Body of pancreas (tissue), 4 donors: ENCODE measurements at regions not wholly inside any gene's neighbourhood (a gene's known extent, or its start where the extent isn't known, plus 50 kb on each side); places are given as distances from the start of the nearest gene placed in this dataset.

Experiments
- POLR2A ChIP-seq, 3 donors: fragments of 450-650 bp; IDR thresholded peaks; one replicate each; pipeline ENCODE4 v1.6.1; 2016; ENCODE audit warnings: antibody characterized with exemption in 3 of 3, mild to moderate bottlenecking in 2 of 3
- TF ChIP-seq, protein P1 (sequence below), 7 experiments: fragments of 450-650 bp in 4 of 7; fragments of 200-600 bp in 3 of 7; sonication (generic) in 3 of 7; IDR thresholded peaks; one replicate each; pipeline ENCODE4 v1.5.1; 2016 to 2019; ENCODE audit warnings: antibody characterized with exemption in 7 of 7

DNA sequence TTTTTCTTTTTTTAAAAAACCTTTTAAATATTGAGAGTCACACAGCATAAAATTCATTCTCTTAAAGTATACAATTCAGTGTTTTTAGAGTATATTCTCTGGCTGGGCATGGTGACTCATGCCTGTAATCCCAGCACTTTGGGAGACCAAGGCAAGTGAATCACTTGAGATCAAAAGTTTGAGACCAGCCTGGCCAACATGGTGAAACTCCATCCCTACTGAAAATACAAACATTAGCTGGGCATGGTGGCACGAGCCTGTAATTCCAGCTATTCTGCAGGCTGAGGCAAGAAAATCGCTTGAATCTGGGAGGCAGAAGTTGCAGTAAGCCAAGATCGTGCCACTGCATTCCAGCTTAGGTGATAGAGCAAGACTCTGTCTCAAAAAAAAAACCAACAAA is 68.4 kb upstream of the BCAT1 start:
- TF ChIP-seq, protein P1, sequence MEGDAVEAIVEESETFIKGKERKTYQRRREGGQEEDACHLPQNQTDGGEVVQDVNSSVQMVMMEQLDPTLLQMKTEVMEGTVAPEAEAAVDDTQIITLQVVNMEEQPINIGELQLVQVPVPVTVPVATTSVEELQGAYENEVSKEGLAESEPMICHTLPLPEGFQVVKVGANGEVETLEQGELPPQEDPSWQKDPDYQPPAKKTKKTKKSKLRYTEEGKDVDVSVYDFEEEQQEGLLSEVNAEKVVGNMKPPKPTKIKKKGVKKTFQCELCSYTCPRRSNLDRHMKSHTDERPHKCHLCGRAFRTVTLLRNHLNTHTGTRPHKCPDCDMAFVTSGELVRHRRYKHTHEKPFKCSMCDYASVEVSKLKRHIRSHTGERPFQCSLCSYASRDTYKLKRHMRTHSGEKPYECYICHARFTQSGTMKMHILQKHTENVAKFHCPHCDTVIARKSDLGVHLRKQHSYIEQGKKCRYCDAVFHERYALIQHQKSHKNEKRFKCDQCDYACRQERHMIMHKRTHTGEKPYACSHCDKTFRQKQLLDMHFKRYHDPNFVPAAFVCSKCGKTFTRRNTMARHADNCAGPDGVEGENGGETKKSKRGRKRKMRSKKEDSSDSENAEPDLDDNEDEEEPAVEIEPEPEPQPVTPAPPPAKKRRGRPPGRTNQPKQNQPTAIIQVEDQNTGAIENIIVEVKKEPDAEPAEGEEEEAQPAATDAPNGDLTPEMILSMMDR (IDR thresholded peaks at IDR 0.05): no peak
- TF ChIP-seq POLR2A (IDR thresholded peaks at IDR 0.05): no peak
